Thyroid gland (tissue), 4 donors: ENCODE measurements at regions not wholly inside any gene's neighbourhood (a gene's known extent, or its start where the extent isn't known, plus 50 kb on each side); places are given as distances from the start of the nearest gene placed in this dataset.

Experiments
- DNase-seq, 2 donors: peaks; one replicate each; pipeline ENCODE4 v3.0.0-alpha.2; 2019
- H3K27ac ChIP-seq, 3 donors: fragments of 200-600 bp; sonication (generic); 1 replicate in 2 of 3; 2 replicates in 1 of 3; pipeline ENCODE4 v1.5.1; 2016 to 2019; ENCODE audit warnings: mild to moderate bottlenecking in 1 of 3, moderate library complexity in 1 of 3
- H3K27me3 ChIP-seq: fragments of 200-600 bp; sonication (generic); one replicate; pipeline ENCODE4 v1.5.1; 2019
- H3K36me3 ChIP-seq, 2 donors: fragments of 200-600 bp; sonication (generic); one replicate each; pipeline ENCODE4 v1.5.1; 2016 to 2019
- H3K4me1 ChIP-seq, 2 donors: fragments of 200-600 bp; sonication (generic); one replicate each; pipeline ENCODE4 v1.5.1; 2017 to 2019
- H3K4me3 ChIP-seq, 3 donors: fragments of 200-600 bp; sonication (generic); replicated peaks in 1 of 3; 1 replicate in 2 of 3; 2 replicates in 1 of 3; pipeline ENCODE4 v1.5.1; 2016; ENCODE audit warnings: mild to moderate bottlenecking in 1 of 3
- H3K9me3 ChIP-seq: fragments of 200-600 bp; sonication (generic); one replicate; pipeline ENCODE4 v1.5.1; 2017
- CTCF ChIP-seq, 6 experiments: fragments of 200-600 bp in 3 of 6; fragments of 450-650 bp in 3 of 6; sonication (generic) in 3 of 6; IDR thresholded peaks; one replicate each; pipeline ENCODE4 v1.5.1; 2016 to 2019; ENCODE audit warnings: antibody characterized with exemption in 6 of 6, mild to moderate bottlenecking in 2 of 6, inconsistent platforms in 1 of 6, moderate library complexity in 1 of 6
- POLR2A ChIP-seq, 2 donors: fragments of 450-650 bp; IDR thresholded peaks; one replicate each; pipeline ENCODE4 v1.6.1; 2017; ENCODE audit warnings: antibody characterized with exemption in 2 of 2, mild to moderate bottlenecking in 2 of 2, moderate library complexity in 1 of 2
- WGBS, 2 donors: methylation state at CpG; one replicate each; pipeline ENCODE4 v1.1.5; 2017; 5-methylcytosine and 5-hydroxymethylcytosine counted together
- intact Hi-C: fragments of 100-400 bp; cut with DNase I; formaldehyde crosslinking; loops from one replicate; pipeline ENCODE4 v1.15.1; 2023

- intact Hi-C loops: no loop called here
- H3K36me3 ChIP-seq: no peaks in the 10 kb centered on the region
- 96 to 97% methylated on average over 1 of the region's 1 CpG for WGBS, 2 donors
- H3K4me3 ChIP-seq: no peak overlapping the region
- no peak for DNase-seq
- H3K9me3 ChIP-seq: no peaks in the 10 kb centered on the region
- H3K27me3 ChIP-seq: no peaks in the 10 kb centered on the region
- TF ChIP-seq POLR2A (IDR thresholded peaks at IDR 0.05): no peak
- TF ChIP-seq CTCF (IDR thresholded peaks at IDR 0.05): no peak
- H3K27ac ChIP-seq: no peak overlapping the region
- no peaks in the 10 kb centered on the region for H3K4me1 ChIP-seq
These were observed 470.2 kb upstream of the AGTR1 start for GRCh38 chr3:148227534-148227933.

GRCh38 chr3:148229107-148229506 lies 468.6 kb upstream of the AGTR1 start:
- DNase-seq: no peak
- no peaks in the 10 kb centered on the region for H3K9me3 ChIP-seq
- H3K4me3 ChIP-seq: no peak overlapping the region
- no peak for TF ChIP-seq CTCF (IDR thresholded peaks at IDR 0.05)
- no peak for TF ChIP-seq POLR2A (IDR thresholded peaks at IDR 0.05)
- no peaks in the 10 kb centered on the region for H3K4me1 ChIP-seq
- H3K27me3 ChIP-seq: no peaks in the 10 kb centered on the region
- H3K36me3 ChIP-seq: no peaks in the 10 kb centered on the region
- intact Hi-C loops: no loop called here
- no peak overlapping the region for H3K27ac ChIP-seq

GRCh38 chr3:148230473-148230872 lies 467.2 kb upstream of the AGTR1 start:
- DNase-seq: no peak
- no peaks in the 10 kb centered on the region for H3K36me3 ChIP-seq
- H3K4me1 ChIP-seq: no peaks in the 10 kb centered on the region
- H3K27me3 ChIP-seq: no peaks in the 10 kb centered on the region
- no peaks in the 10 kb centered on the region for H3K9me3 ChIP-seq
- TF ChIP-seq POLR2A (IDR thresholded peaks at IDR 0.05) (no peak), CTCF (IDR thresholded peaks at IDR 0.05) (no peak)
- intact Hi-C loops: no loop called here
- WGBS, 2 donors: 85 to 92% methylated on average over 2 of the region's 2 CpGs
- no peak overlapping the region for H3K4me3 ChIP-seq
- H3K27ac ChIP-seq: no peak overlapping the region

- Histone ChIP-seq H3K4me3 (no peak overlapping the region), H3K27ac (no peak overlapping the region), H3K9me3 (no peaks in the 10 kb centered on the region), H3K4me1 (no peaks in the 10 kb centered on the region), H3K36me3 (no peaks in the 10 kb centered on the region), H3K27me3 (no peaks in the 10 kb centered on the region)
- intact Hi-C loops: no loop called here
- 64 to 67% methylated on average over 3 of the region's 3 CpGs for WGBS, 2 donors
- TF ChIP-seq CTCF (IDR thresholded peaks at IDR 0.05) (no peak), POLR2A (IDR thresholded peaks at IDR 0.05) (no peak)
- no peak for DNase-seq
These were observed 465.3 kb upstream of the AGTR1 start for GRCh38 chr3:148232389-148232788.

- Histone ChIP-seq H3K4me1 (no peaks in the 10 kb centered on the region), H3K27ac (no peak overlapping the region), H3K4me3 (no peak overlapping the region), H3K9me3 (no peaks in the 10 kb centered on the region), H3K27me3 (no peaks in the 10 kb centered on the region), H3K36me3 (no peaks in the 10 kb centered on the region)
- TF ChIP-seq POLR2A (IDR thresholded peaks at IDR 0.05): no peak
- TF ChIP-seq CTCF (IDR thresholded peaks at IDR 0.05): no peak
- intact Hi-C loops: no loop called here
- WGBS, 2 donors: 82 to 87% methylated on average over 1 of the region's 1 CpG
- DNase-seq: no peak
These were observed 464.3 kb upstream of the AGTR1 start for GRCh38 chr3:148233403-148233802.
